HepG2 (cell line): ENCODE measurements at regions not wholly inside any gene's neighbourhood (a gene's known extent, or its start where the extent isn't known, plus 50 kb on each side); places are given as distances from the start of the nearest gene placed in this dataset.

Experiments
- CTCF ChIP-seq: sonication (generic); formaldehyde crosslinking; IDR thresholded peaks from 2 replicates; pipeline ENCODE4 v1.5.0; 2020; ENCODE audit warnings: mild to moderate bottlenecking, missing genetic modification reagents, moderate library complexity
- GABPA ChIP-seq, 2 experiments: IDR thresholded peaks; 2 replicates each; pipeline ENCODE4 v1.6.1; 2011 to 2016; ENCODE audit warnings: low read depth in 2 of 2, low read length in 1 of 2, missing biosample characterization in 1 of 2, missing genetic modification characterization in 1 of 2
- KDM5B ChIP-seq: sonication (generic); formaldehyde crosslinking; IDR thresholded peaks from 2 replicates; pipeline ENCODE4 v1.4.0; 2020; ENCODE audit warnings: missing genetic modification reagents, mild to moderate bottlenecking, borderline replicate concordance
- KLF13 ChIP-seq: sonication (generic); formaldehyde crosslinking; IDR thresholded peaks from 2 replicates; pipeline ENCODE4 v1.4.0; 2020; ENCODE audit warnings: mild to moderate bottlenecking, missing genetic modification reagents
- MTA1 ChIP-seq: sonication (generic); formaldehyde crosslinking; IDR thresholded peaks from 2 replicates; pipeline ENCODE4 v1.4.0; 2020; ENCODE audit warnings: missing genetic modification reagents, mild to moderate bottlenecking, borderline replicate concordance
- NR2F6 ChIP-seq, 2 experiments: IDR thresholded peaks; 2 replicates each; pipeline ENCODE4 v1.6.1; 2016; ENCODE audit warnings: antibody characterized with exemption in 1 of 2, mild to moderate bottlenecking in 1 of 2
- SMARCC2 ChIP-seq: fragments of 450-650 bp; IDR thresholded peaks from 2 replicates; pipeline ENCODE4 v1.6.1; 2017; ENCODE audit warnings: antibody characterized with exemption, mild to moderate bottlenecking
- ZNF569 ChIP-seq: sonication (generic); formaldehyde crosslinking; IDR thresholded peaks from 2 replicates; pipeline ENCODE4 v1.5.0; 2020; ENCODE audit warnings: mild to moderate bottlenecking, missing genetic modification reagents, moderate library complexity, borderline replicate concordance

GRCh38 chr12:65526311-65526710, 247.8 kb downstream of the MSRB3 start:
- TF ChIP-seq SMARCC2 = no peak
- no peak for TF ChIP-seq NR2F6 (IDR thresholded peaks at IDR 0.05)
- no peak for TF ChIP-seq NR2F6 (CRISPR knock-in tag; IDR thresholded peaks at IDR 0.05)
- TF ChIP-seq CTCF (CRISPR knock-in tag) = no peak
- no peak for TF ChIP-seq ZNF569 (CRISPR knock-in tag)
- TF ChIP-seq KLF13 = no peak
- no peak for TF ChIP-seq KDM5B
- no peak for TF ChIP-seq GABPA (IDR thresholded peaks at IDR 0.05; ENCODE audit: low read depth, low read length)
- TF ChIP-seq GABPA (CRISPR knock-in tag; IDR thresholded peaks at IDR 0.05; ENCODE audit: low read depth) = no peak
- TF ChIP-seq MTA1 (CRISPR knock-in tag) = no peak
